ENCODE measurements at regions not wholly inside any gene's neighbourhood (a gene's known extent, or its start where the extent isn't known, plus 50 kb on each side); places are given as distances from the start of the nearest gene placed in this dataset.

- H3K9me3 ChIP-seq (ENCODE audit: insufficient read depth, low read depth, low read length), result no peaks in the 10 kb centered on the region
- peaks cover 99% of the 10 kb centered on the region for H3K79me2 ChIP-seq (ENCODE audit: insufficient read depth, low read length)
- H3K4me1 ChIP-seq (ENCODE audit: insufficient read depth, low read length, poor library complexity, severe bottlenecking), result peaks cover 51% of the 10 kb centered on the region
- peak overlapping the region; percentile 94 for H3K4me2 ChIP-seq (ENCODE audit: low read depth, low read length, poor library complexity, severe bottlenecking)
- no peak overlapping the region for H3K9ac ChIP-seq (ENCODE audit: low read depth, low read length, poor library complexity, severe bottlenecking)
- H3K36me3 ChIP-seq (ENCODE audit: insufficient read depth, low read length), result peaks cover 12% of the 10 kb centered on the region; the same call in 1 of the 2 replicates
- H2AFZ ChIP-seq (ENCODE audit: low read length), result no peak overlapping the region
- H3F3A ChIP-seq (ENCODE audit: low read depth), result no peaks in the 10 kb centered on the region
- H4K20me1 ChIP-seq (ENCODE audit: insufficient read depth, low read length, poor library complexity, severe bottlenecking), result peaks cover 61% of the 10 kb centered on the region
- H3K9me2 ChIP-seq (replicated peaks; ENCODE audit: low read depth, low read length), result no peaks in the 10 kb centered on the region
- no peak for TF ChIP-seq CTCF (conservative IDR thresholded peaks at IDR 0.05; ENCODE audit: low read length)
- no peak for TF ChIP-seq EZH2phosphoT487 (IDR thresholded peaks at IDR 0.05; ENCODE audit: borderline replicate concordance)
- H3K4me3 ChIP-seq (ENCODE audit: low read length, poor library complexity, severe bottlenecking), result no peak overlapping the region
- no peaks in the 10 kb centered on the region for H3K27me3 ChIP-seq (ENCODE audit: insufficient read depth, low read length, poor library complexity, severe bottlenecking)
These were observed 126.4 kb upstream of the MGAT5 start for GRCh38 chr2:134127496-134127895.

GRCh38 chr2:134128746-134129145, 125.1 kb upstream of the MGAT5 start:
- no peaks in the 10 kb centered on the region for H3F3A ChIP-seq (ENCODE audit: low read depth)
- H3K9ac ChIP-seq (ENCODE audit: low read depth, low read length, poor library complexity, severe bottlenecking), result no peak overlapping the region
- H3K9me2 ChIP-seq (replicated peaks; ENCODE audit: low read depth, low read length), result no peaks in the 10 kb centered on the region
- no peak overlapping the region for H3K4me2 ChIP-seq (ENCODE audit: low read depth, low read length, poor library complexity, severe bottlenecking)
- TF ChIP-seq CTCF (conservative IDR thresholded peaks at IDR 0.05; ENCODE audit: low read length) (no peak), EZH2phosphoT487 (IDR thresholded peaks at IDR 0.05; ENCODE audit: borderline replicate concordance) (no peak)
- peaks cover 13% of the 10 kb centered on the region; the same call in 1 of the 2 replicates for H3K36me3 ChIP-seq (ENCODE audit: insufficient read depth, low read length)
- H3K4me1 ChIP-seq (ENCODE audit: insufficient read depth, low read length, poor library complexity, severe bottlenecking), result peaks cover 40% of the 10 kb centered on the region
- H3K4me3 ChIP-seq (ENCODE audit: low read length, poor library complexity, severe bottlenecking), result no peak overlapping the region
- H3K27me3 ChIP-seq (ENCODE audit: insufficient read depth, low read length, poor library complexity, severe bottlenecking), result no peaks in the 10 kb centered on the region
- H3K79me2 ChIP-seq (ENCODE audit: insufficient read depth, low read length), result peaks cover 99% of the 10 kb centered on the region
- peaks cover 49% of the 10 kb centered on the region for H4K20me1 ChIP-seq (ENCODE audit: insufficient read depth, low read length, poor library complexity, severe bottlenecking)
- H3K9me3 ChIP-seq (ENCODE audit: insufficient read depth, low read depth, low read length), result no peaks in the 10 kb centered on the region
- H2AFZ ChIP-seq (ENCODE audit: low read length), result no peak overlapping the region

- peaks cover 38% of the 10 kb centered on the region for H4K20me1 ChIP-seq (ENCODE audit: insufficient read depth, low read length, poor library complexity, severe bottlenecking)
- no peak overlapping the region for H3K4me2 ChIP-seq (ENCODE audit: low read depth, low read length, poor library complexity, severe bottlenecking)
- H3K79me2 ChIP-seq (ENCODE audit: insufficient read depth, low read length), result peaks cover 100% of the 10 kb centered on the region
- H3K9me2 ChIP-seq (replicated peaks; ENCODE audit: low read depth, low read length), result no peaks in the 10 kb centered on the region
- H3F3A ChIP-seq (ENCODE audit: low read depth), result no peaks in the 10 kb centered on the region
- H3K4me1 ChIP-seq (ENCODE audit: insufficient read depth, low read length, poor library complexity, severe bottlenecking), result peaks cover 29% of the 10 kb centered on the region
- TF ChIP-seq EZH2phosphoT487 (IDR thresholded peaks at IDR 0.05; ENCODE audit: borderline replicate concordance) (no peak), CTCF (conservative IDR thresholded peaks at IDR 0.05; ENCODE audit: low read length) (no peak)
- no peaks in the 10 kb centered on the region for H3K27me3 ChIP-seq (ENCODE audit: insufficient read depth, low read length, poor library complexity, severe bottlenecking)
- peaks cover 13% of the 10 kb centered on the region; the same call in 1 of the 2 replicates for H3K36me3 ChIP-seq (ENCODE audit: insufficient read depth, low read length)
- no peak overlapping the region for H2AFZ ChIP-seq (ENCODE audit: low read length)
- no peak overlapping the region for H3K4me3 ChIP-seq (ENCODE audit: low read length, poor library complexity, severe bottlenecking)
- H3K9me3 ChIP-seq (ENCODE audit: insufficient read depth, low read depth, low read length), result no peaks in the 10 kb centered on the region
- H3K9ac ChIP-seq (ENCODE audit: low read depth, low read length, poor library complexity, severe bottlenecking), result no peak overlapping the region
These were observed 123.9 kb upstream of the MGAT5 start for GRCh38 chr2:134129900-134130537.

All from Loucy (cell line).